A673 (cell line): ENCODE measurements at regions not wholly inside any gene's neighbourhood (a gene's known extent, or its start where the extent isn't known, plus 50 kb on each side); places are given as distances from the start of the nearest gene placed in this dataset.

Experiments used
- EZH2 ChIP-seq: fragments of 200-600 bp; sonication (generic); IDR thresholded peaks from 2 replicates; pipeline ENCODE4 v1.6.1; 2017; ENCODE audit warnings: borderline replicate concordance, low read depth, mild to moderate bottlenecking, mixed read lengths, antibody characterized with exemption, low read length; ENCODE audit not compliant: poor library complexity, severe bottlenecking
- TF ChIP-seq, protein P1 (sequence below): fragments of 300-800, 200-600 bp; sonication (generic); conservative IDR thresholded peaks from 2 replicates; pipeline ENCODE4 v1.5.1; 2017; ENCODE audit warnings: low read depth, mild to moderate bottlenecking, antibody characterized with exemption, low read length, moderate library complexity, mixed read lengths

DNA sequence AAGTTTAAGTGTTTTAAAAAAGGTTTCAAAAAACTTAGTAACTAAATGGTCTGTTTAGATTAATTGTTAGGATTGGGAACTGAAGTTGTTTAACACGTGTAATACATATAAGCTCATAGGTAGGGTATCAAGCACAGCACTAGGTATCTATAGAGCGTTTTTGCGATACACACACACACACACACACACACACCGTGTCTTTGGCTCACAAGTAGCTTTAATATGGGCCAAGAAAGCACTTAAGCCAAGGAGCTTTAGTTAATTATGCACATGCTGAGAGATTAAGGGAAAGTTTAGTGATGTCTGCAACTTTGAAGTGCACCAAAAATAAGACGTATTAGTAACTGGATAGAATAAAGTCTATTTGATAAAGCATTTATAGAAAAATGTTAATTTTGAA is 93.8 kb upstream of the CNTNAP2 start:
- no peak for TF ChIP-seq EZH2
- TF ChIP-seq, protein P1, sequence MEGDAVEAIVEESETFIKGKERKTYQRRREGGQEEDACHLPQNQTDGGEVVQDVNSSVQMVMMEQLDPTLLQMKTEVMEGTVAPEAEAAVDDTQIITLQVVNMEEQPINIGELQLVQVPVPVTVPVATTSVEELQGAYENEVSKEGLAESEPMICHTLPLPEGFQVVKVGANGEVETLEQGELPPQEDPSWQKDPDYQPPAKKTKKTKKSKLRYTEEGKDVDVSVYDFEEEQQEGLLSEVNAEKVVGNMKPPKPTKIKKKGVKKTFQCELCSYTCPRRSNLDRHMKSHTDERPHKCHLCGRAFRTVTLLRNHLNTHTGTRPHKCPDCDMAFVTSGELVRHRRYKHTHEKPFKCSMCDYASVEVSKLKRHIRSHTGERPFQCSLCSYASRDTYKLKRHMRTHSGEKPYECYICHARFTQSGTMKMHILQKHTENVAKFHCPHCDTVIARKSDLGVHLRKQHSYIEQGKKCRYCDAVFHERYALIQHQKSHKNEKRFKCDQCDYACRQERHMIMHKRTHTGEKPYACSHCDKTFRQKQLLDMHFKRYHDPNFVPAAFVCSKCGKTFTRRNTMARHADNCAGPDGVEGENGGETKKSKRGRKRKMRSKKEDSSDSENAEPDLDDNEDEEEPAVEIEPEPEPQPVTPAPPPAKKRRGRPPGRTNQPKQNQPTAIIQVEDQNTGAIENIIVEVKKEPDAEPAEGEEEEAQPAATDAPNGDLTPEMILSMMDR: no peak
